ENCODE measurements at regions not wholly inside any gene's neighbourhood (a gene's known extent, or its start where the extent isn't known, plus 50 kb on each side); places are given as distances from the start of the nearest gene placed in this dataset.

DNA sequence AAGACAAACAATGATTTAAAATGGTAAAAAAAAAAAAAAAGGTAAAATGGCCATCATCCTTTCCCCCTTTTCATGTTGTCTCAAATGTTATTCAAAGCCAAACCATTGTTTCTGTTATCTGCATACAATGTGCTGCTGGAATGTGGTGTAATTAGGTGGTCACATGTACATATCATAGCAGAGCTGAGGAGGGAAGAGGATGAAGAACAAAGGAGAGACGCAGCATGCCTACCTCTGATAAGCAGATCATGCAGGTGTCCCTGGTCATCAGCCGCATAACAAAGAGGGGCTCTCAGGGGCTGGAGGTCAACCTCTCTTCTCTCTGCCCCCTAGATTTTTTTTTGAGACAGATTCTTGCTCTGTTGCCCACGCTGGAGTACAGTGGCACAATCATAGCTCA, 141.0 kb downstream of the CARTPT start:
- in situ Hi-C loops (cut with MboI; ENCODE audit: low pct_unique_long_range_greater_than_20kb, low sequenced_read_pairs): no loop called here

DNA sequence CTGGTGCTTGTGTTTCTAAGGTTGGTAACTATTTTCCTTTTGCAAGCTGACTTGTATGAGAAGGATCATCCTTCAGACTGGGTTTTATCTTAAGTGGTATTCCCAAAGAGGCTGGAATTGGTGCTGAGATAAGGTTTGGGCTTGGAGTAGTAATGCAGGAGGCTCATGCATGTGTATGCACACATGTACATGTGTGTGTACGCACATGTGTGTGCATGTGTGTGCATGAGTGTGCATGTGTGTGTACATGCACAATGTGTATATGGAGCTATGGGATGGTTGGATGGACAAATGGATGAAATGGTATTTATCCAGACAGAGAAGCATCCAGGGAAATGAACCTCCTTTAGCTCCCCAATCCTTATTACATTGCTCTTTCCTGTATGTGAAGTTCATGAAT, 142.6 kb downstream of the CARTPT start:
- DNase-seq: no peak
- in situ Hi-C loops (cut with MboI; ENCODE audit: low pct_unique_long_range_greater_than_20kb, low sequenced_read_pairs): no loop called here

More for the DNA sequence above, 141.0 kb downstream of the CARTPT start:
- DNase-seq: no peak

DNA sequence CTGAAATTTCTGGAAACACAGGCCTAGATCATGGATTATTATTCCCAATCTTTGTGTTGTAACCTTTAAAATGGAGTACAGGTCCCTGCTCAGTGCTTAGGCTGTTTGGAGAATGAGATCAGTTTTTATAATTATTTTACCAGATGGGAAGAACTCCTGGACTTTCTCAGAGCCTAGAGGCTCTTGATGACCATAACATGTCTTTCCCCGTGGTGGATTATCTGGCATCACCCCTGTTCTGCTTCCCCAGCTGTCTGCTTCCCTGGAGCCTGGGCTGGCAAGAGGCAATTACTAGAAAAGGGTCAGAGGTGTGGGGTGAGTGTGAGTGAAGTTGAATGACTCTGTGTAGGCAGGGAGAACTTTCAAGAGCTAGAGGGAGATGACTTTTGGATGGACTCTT, 143.0 kb downstream of the CARTPT start:
- in situ Hi-C loops (cut with MboI; ENCODE audit: low pct_unique_long_range_greater_than_20kb, low sequenced_read_pairs): no loop called here
- DNase-seq: no peak

DNA sequence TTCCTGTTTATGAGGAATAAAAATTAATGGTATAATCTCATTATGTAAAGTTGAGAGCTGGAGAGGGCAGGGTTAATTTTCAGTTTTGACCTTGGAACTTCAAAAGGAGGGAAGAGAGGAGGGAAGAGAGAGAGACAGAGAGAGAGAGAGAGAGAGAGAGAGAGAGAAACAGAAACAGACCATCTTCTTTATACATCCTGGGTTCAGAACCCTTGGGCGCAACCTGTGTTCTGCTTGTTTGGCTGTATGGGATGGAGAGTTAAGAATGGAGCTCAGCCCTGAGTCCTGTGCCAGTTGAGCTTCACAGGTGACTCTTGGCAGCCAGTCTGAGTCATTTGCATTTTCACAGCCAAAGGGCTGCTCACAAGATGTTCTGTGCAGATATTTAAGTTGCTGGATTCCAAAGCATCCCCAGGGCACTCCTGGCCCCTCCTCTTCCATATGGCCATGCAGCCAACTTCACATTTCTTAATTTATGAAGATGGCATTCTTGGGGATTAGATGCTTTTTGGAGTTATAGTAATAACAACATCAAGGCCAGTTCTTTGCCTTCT, 143.5 kb downstream of the CARTPT start:
- no peak for DNase-seq
- in situ Hi-C loops (cut with MboI; ENCODE audit: low pct_unique_long_range_greater_than_20kb, low sequenced_read_pairs): no loop called here

DNA sequence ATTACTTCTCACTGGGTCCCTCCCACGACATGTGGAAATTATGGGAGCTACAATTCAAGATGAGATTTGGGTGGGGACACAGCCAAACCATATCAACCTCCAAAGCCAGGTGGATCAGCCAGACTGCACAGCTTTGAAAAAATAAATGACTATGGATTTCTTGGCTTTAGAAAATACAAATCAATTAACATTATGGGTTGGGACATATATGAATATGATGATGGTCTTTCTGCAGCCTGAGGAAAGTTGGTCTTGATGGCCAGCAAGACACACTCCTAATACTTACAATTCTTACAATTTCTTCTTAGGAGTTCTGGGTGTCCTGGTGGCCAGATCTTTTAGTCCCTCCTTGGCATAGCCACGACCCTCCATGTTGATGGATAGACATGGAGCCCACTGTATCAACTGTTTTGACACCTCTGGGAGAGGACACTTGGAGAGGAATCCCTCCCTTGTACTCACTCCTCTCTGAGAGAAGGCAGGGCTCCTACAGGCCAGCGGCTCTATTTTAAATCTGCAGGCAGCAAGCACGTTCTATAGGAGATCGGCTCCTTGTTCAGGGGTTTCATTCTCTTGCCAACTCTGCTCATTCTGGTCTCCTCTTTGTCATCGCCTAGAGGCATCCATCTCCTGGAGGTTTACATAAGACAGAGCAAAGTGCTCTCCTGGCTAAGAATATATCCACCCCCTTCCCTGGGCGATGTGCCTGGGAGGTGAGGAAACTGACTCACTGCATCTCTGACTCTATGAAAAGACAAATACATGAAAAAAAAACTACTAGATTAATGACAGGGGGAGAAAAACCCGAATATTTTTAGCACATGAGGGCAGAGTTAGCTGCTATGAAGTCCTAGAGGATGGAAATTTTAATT, 145.9 kb downstream of the CARTPT start:
- in situ Hi-C loops (cut with MboI; ENCODE audit: low pct_unique_long_range_greater_than_20kb, low sequenced_read_pairs): no loop called here
- DNase-seq: no peak

DNA sequence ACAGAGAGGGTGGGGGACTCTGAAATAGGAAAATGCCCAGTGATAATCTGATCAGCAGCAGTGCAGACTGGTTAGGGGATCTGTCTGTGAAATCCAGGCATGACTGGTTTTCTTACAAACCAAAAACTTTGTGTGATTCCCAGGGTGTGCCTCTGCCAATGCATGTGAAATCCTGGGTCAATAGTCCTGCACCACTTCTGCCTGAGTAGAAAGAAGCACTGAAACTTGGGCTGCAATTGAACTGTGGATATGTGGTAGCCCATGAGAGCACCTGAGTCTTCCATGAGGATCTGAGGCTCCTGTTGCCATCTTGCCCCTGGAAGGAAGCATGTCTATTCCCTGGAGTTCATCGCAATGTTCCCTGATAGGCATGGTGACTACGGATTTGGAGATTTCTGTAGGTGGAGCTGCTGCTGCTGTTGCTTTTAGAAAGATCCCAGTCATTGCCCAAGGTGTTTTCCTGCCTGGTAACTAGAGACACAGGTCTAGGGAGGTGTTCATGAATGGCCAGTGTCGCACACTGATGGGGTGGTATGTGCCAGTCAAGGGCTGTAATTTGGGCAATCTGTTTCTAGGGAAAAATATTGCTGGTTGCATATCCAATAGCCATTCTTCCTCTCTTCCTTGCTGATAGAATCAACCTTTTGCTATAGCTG, 146.7 kb downstream of the CARTPT start:
- no peak for DNase-seq
- in situ Hi-C loops (cut with MboI; ENCODE audit: low pct_unique_long_range_greater_than_20kb, low sequenced_read_pairs): no loop called here

DNA sequence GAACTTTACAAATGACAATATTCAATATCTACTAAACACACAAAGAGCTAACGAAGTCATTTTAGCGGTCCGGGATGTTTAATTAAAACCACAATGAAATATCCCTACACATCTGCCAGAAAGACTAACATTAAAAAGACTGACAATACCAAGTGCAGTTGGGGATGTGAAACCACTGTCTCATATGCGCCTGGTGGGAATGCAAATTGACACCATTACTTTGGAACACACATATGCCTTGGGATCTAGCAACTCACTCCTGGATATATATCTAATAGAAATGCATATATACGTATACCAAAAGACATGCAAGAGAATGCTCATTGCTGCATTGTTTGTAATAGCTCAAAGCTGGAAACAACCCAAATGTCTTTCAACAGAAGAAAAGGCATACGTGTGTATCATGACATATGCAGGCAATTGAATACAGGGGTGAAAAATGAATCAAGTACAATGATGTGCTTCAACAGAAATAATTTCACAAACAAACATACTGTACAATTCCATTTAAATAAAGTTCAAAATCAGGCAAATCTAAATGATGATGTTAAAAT, 153.3 kb downstream of the CARTPT start:
- in situ Hi-C loops (cut with MboI; ENCODE audit: low pct_unique_long_range_greater_than_20kb, low sequenced_read_pairs): no loop called here
- DNase-seq: no peak

DNA sequence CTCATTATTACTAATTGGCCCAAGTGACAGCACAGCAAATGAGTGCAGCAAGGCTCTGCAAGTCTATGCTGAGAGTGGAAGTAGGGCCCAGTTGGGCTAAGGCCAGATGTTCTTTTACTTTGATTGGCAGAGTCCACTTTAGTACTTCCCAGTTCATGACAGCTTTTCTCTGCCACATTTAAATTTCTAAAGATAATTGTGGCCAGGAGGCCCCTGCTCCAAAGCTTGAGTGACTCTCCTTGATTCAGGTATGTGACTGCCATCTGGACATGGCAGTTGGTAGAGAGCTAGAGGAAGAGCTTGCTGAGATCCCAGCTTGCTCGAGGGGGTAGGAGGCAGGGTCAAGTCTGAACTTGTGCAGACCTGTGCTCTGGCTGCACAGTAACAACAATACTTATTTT, 154.1 kb downstream of the CARTPT start:
- in situ Hi-C loops (cut with MboI; ENCODE audit: low pct_unique_long_range_greater_than_20kb, low sequenced_read_pairs): no loop called here
- DNase-seq: peak; percentile 6

DNA sequence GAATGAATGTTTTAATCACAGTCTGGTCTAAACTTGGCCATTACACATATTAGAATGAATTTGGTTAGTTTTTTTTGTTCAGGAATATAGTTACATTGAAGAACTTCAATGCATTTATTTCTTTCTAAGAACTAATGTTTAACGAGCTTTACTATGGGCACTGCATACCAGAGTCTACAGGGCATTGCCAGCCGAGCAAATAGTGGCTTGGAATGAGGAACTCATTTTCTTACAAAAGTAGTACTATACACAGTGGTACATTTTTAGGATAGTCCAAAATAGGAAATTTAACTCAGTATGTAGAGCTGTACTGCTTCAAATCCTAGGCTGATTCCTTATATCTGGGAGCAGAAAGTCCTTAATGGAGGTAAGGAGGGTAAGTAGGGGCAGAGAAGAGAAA, 155.4 kb downstream of the CARTPT start:
- in situ Hi-C loops (cut with MboI; ENCODE audit: low pct_unique_long_range_greater_than_20kb, low sequenced_read_pairs): no loop called here
- DNase-seq: no peak

DNA sequence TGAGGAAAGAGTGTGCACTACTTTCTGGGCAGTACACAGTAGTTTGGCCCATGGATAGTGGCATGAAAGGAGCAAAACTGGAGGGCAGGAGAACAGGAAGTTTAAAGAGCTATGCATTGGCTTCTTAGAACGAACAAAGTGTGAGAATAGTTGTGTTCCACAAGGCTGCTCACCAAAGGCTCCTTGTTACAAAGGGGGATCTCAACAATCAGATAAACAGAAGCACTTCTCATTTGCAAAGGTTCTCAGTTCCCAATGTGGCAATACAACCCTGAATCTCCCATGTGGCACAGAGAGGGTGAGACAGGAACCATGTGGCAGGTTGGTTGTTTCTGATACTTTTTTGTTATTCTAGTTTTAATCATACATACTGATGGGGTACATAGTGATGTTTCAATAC, 158.4 kb downstream of the CARTPT start:
- no peak for DNase-seq
- in situ Hi-C loops (cut with MboI; ENCODE audit: low pct_unique_long_range_greater_than_20kb, low sequenced_read_pairs): loop anchor here (25.0 kb wide), 1 partner anchor 90 kb away; no protein-coding TSS in a partner anchor

DNA sequence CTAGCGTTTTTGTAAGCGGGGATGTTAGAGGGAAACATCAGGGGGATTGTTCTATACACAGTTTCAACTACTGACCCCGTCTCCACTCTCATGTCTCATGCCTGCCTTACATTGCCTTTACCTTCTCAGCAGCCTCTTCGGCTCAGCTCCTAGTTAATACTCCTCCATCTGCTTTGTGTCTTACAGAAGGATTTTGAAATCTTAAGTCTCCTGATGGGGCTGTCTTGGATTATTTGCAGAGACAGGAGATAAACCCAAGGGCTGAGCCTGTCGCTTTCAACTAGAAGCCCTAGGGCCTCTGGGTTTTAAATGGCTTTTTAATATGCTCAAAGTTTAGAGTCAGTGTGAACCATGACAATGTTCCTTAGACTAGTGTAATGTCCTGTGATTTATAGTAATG, 161.5 kb downstream of the CARTPT start:
- no peak for DNase-seq
- in situ Hi-C loops (cut with MboI; ENCODE audit: low pct_unique_long_range_greater_than_20kb, low sequenced_read_pairs): loop anchor here (25.0 kb wide), 1 partner anchor 93 kb away; no protein-coding TSS in a partner anchor

DNA sequence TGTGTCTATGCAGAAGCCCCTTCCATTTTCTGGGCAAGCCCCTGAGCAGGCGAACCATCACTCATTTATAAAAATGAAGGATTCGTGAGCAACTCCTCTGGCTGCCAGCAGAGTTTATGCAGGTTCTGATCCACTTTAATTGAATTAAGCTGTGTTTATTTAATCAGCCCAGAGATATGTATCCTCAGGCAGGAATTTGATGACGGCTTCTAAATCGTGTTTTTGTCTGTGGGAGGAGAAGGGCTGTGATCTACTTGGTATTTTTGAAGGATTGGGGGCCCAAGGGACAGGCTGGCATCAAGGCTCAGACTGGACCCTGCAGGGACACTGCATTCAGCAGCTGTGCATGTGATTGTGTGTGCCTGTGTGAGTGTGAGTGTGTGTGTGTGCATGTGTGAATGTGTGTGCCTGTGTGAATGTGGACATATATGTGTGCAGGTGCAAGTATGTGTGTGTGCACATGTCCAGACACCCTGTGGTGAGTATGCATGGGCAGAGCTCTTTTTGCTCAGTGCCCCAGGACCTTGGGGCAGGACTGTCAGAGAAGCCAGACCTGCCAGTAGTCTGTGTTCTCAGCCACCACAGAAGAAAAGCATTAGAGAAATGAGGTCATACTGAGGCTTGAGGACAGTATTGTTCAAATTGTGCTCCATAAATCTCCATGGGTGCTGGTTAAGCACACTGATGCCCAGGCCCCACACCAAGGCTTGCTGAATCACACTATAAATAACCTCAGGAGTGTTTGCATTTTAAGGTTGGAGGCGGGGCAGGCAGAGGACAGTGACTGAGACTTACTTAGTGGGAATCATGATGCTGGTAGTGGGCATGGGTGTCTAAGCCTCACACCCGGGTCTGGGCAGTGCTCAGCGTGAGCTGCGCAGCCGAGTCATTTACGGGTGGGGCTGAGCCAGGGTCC, 164.0 kb downstream of the CARTPT start:
- in situ Hi-C loops (cut with MboI; ENCODE audit: low pct_unique_long_range_greater_than_20kb, low sequenced_read_pairs): loop anchor here (25.0 kb wide), 1 partner anchor 96 kb away; no protein-coding TSS in a partner anchor

DNA sequence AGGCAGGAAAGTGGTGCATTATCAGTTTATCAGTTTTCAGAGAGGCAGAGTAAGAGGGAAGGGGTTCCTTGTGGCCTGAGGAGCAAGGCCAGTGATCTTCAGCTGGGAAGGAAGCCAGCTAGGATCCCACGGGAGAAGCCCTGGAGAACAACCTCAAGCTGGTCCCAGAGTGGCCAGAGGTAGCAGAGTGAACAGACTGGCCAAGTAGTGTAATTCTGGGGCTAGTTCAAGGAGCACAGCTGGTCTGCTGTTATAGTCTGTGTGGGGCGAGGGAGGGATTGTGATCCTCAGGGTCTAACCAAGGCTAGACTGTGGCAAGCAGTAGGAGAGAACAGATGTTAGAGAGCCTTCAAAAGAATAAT, 164.6 kb downstream of the CARTPT start:
- DNase-seq: no peak
- in situ Hi-C loops (cut with MboI; ENCODE audit: low pct_unique_long_range_greater_than_20kb, low sequenced_read_pairs): loop anchor here (25.0 kb wide), 1 partner anchor 96 kb away; no protein-coding TSS in a partner anchor

More for the DNA sequence above, 164.0 kb downstream of the CARTPT start:
- no peak for DNase-seq

DNA sequence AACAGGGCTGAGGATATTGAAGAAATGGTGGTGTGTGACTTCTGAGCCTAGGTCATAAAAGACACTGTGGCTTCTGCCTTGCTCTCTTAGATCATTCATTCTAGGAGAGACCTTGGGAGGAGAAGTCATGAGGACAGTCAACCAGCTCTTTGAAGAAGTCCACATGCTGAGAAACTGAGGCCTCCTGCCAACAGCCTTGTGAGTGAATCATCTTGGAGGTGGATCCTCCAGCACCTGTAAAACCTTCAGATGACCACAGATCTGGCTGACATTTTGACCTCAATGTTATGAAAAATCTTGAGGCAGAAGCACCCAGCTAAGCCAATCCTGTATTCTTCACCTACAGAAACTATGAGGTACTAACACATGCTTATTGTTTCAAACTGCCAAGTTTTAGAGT, 165.9 kb downstream of the CARTPT start:
- in situ Hi-C loops (cut with MboI; ENCODE audit: low pct_unique_long_range_greater_than_20kb, low sequenced_read_pairs): loop anchor here (25.0 kb wide), 1 partner anchor 98 kb away; no protein-coding TSS in a partner anchor
- DNase-seq: no peak

DNA sequence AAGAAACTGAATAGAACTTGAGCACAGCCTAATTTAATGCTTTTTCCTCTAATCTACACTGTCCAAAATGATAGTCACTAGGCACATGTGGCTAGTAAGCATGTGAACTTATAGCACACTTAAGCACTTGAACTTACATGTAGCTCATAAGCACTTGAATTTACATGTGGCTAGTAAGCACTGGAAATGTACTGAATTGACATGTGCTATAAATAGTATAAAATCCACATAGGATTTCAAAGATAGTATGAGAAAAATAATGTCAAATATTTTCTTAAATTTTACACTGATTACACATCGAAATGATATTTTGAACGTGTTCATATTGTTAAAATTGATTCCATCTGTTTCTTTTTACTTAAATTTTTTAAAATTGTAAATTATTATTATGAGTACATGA, 167.3 kb downstream of the CARTPT start:
- no peak for DNase-seq
- in situ Hi-C loops (cut with MboI; ENCODE audit: low pct_unique_long_range_greater_than_20kb, low sequenced_read_pairs): loop anchor here (25.0 kb wide), 1 partner anchor 99 kb away; no protein-coding TSS in a partner anchor

DNA sequence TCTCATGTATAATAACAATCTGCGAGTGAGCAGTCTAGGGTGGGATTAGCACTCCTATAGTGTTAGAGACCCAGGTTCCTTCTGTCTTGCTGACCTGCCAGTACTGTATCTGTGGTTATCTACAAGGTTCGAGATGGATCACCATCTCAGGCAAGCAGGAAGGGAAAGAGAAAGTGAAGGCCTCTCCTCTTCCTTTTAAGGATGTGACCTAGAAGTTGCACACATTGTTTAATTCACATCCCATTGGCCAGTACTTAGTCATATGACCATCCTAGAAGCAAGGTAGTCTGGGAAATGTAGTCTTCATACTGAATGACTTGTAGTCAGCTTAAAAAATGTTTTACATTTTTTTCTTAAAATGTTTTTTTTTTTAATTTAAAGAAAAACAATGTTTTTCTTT, 168.6 kb downstream of the CARTPT start:
- in situ Hi-C loops (cut with MboI; ENCODE audit: low pct_unique_long_range_greater_than_20kb, low sequenced_read_pairs): loop anchor here (25.0 kb wide), 1 partner anchor 100 kb away; no protein-coding TSS in a partner anchor
- DNase-seq: peak; percentile 40

DNA sequence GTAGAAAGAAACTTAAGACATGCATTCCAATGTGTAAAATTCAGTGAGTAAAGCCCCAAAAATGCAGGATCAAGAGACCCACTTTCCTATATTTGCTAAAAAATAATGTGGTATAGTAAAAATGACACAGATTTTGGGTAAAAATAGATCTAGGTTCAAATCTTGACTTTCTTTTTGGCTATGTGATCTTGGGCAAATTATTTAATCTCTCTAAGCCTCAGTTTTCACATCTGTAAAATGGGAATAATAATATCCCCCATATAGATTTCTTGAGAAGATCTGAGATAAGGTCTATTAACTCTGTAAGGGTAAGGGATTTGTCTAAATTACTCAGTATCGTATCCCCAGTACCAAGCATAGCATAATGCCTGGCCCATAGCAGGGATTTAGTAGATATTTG, 172.3 kb downstream of the CARTPT start:
- in situ Hi-C loops (cut with MboI; ENCODE audit: low pct_unique_long_range_greater_than_20kb, low sequenced_read_pairs): loop anchor here (25.0 kb wide), 1 partner anchor 104 kb away; no protein-coding TSS in a partner anchor
- DNase-seq: no peak

DNA sequence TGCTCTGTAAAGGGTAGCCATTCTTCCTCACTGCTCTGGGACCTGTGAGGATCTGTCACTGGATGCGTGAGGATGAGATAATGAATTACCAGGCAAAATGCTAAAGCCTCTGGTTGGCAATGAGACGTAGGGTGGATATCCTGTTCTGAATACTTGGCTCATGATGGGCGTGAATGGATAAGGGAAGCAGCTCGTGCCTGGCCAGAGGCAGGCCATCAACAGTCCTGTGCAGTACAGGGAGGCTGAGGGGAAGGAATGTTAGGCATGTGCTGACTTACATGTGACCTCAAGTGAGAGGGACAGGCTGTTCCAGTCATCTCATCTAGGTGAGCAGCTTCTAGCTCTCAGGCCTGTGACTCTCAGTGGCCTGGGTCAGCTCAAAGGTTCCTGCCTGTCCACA, 172.8 kb downstream of the CARTPT start:
- in situ Hi-C loops (cut with MboI; ENCODE audit: low pct_unique_long_range_greater_than_20kb, low sequenced_read_pairs): loop anchor here (25.0 kb wide), 1 partner anchor 105 kb away; no protein-coding TSS in a partner anchor
- no peak for DNase-seq
